OCI-LY7 (cell line): ENCODE measurements at regions not wholly inside any gene's neighbourhood (a gene's known extent, or its start where the extent isn't known, plus 50 kb on each side); places are given as distances from the start of the nearest gene placed in this dataset.
"Not testable (repeated sequence)": the region's sequence is repeated elsewhere in the genome, so short reads cannot be mapped to it uniquely, and the experiment has no call there.

ENCODE experiments used
- BruUV-seq: library from RNA; stranded (reverse); fragments of 400-500 nt; replicated peaks from 2 replicates; lab custom pipeline; 2021; lab: Mats Ljungman, UMichigan
- CTCF ChIA-PET: fragments of 300-600 bp; sonication (Branson Sonifier 250); formaldehyde crosslinking; loops from one replicate; lab custom pipeline; 2022; ENCODE audit warnings: antibody characterized with exemption; ENCODE audit not compliant: unreplicated experiment; lab: Charles Lee
- POLR2A ChIA-PET: fragments of 300-600 bp; sonication (Branson Sonifier 250); formaldehyde crosslinking; loops from one replicate; lab custom pipeline; 2022; ENCODE audit warnings: antibody characterized with exemption; lab: Charles Lee
- DNase-seq: peaks from one replicate; pipeline ENCODE4 v3.0.0-alpha.2; 2015; ENCODE audit warnings: low spot score
- H2AFZ ChIP-seq: fragments of 200-600 bp; sonication (generic), shearing (Covaris generic); 2 replicates; pipeline ENCODE4 v1.6.1; 2014; ENCODE audit warnings: mild to moderate bottlenecking, antibody characterized with exemption, low read length, moderate library complexity
- H3K27ac ChIP-seq: fragments of 200-600 bp; sonication (generic); 2 replicates; pipeline ENCODE4 v1.5.1; 2014; ENCODE audit warnings: mixed run types, low read depth, mild to moderate bottlenecking, moderate library complexity, low read length, inconsistent platforms; ENCODE audit not compliant: poor library complexity, severe bottlenecking
- H3K36me3 ChIP-seq: fragments of 200-600 bp; sonication (generic); 2 replicates; pipeline ENCODE4 v1.6.1; 2014; ENCODE audit warnings: mild to moderate bottlenecking, antibody characterized with exemption, low read length, moderate library complexity, mixed read lengths; ENCODE audit not compliant: insufficient read depth
- H3K4me1 ChIP-seq: fragments of 200-600 bp; sonication (generic); 2 replicates; pipeline ENCODE4 v1.5.1; 2014; ENCODE audit warnings: mild to moderate bottlenecking, low read length; ENCODE audit not compliant: insufficient read depth, poor library complexity, severe bottlenecking
- H3K4me2 ChIP-seq: fragments of 200-600 bp; sonication (generic); 2 replicates; pipeline ENCODE4 v1.6.1; 2014; ENCODE audit warnings: mild to moderate bottlenecking, low read length
- H3K4me3 ChIP-seq: fragments of 200-600 bp; sonication (generic); 2 replicates; pipeline ENCODE4 v1.5.1; 2014; ENCODE audit warnings: mild to moderate bottlenecking, low read depth, low read length; ENCODE audit not compliant: poor library complexity, severe bottlenecking
- H3K79me2 ChIP-seq: fragments of 200-600 bp; sonication (generic); 2 replicates; pipeline ENCODE4 v1.6.1; 2016; ENCODE audit warnings: low read depth, mild to moderate bottlenecking, low read length, moderate library complexity, mixed read lengths; ENCODE audit not compliant: insufficient read depth
- H3K9me2 ChIP-seq: fragments of 200-600 bp; sonication (generic); 2 replicates; pipeline ENCODE4 v1.6.1; 2016; ENCODE audit warnings: mild to moderate bottlenecking, low read length, mixed read lengths; ENCODE audit not compliant: insufficient read depth
- H3K9me3 ChIP-seq: fragments of 200-600 bp; sonication (generic); 2 replicates; pipeline ENCODE4 v1.6.1; 2014; ENCODE audit warnings: mild to moderate bottlenecking, mixed run types, low read length, mixed read lengths
- H4K20me1 ChIP-seq: fragments of 200-600 bp; sonication (generic); 2 replicates; pipeline ENCODE4 v1.6.1; 2014; ENCODE audit warnings: mild to moderate bottlenecking, antibody characterized with exemption, low read length, moderate library complexity, mixed read lengths; ENCODE audit not compliant: insufficient read depth
- EZH2phosphoT487 ChIP-seq: fragments of 200-600 bp; sonication (generic); IDR thresholded peaks from 2 replicates; pipeline ENCODE4 v1.6.1; 2018; ENCODE audit warnings: low read depth, borderline replicate concordance, mild to moderate bottlenecking, mixed run types, antibody characterized with exemption, low read length, moderate library complexity, mixed read lengths
- intact Hi-C: fragments of 100-400 bp; cut with micrococcal nuclease; formaldehyde crosslinking; loops from one replicate; pipeline ENCODE4 v1.10.0; 2022; ENCODE audit not compliant: unreplicated experiment
- TF ChIP-seq, protein P1 (sequence below): fragments of 200-600 bp; sonication (generic); conservative IDR thresholded peaks from 2 replicates; pipeline ENCODE4 v1.5.1; 2014; ENCODE audit warnings: mild to moderate bottlenecking, antibody characterized with exemption, low read length, moderate library complexity, mixed read lengths

DNA sequence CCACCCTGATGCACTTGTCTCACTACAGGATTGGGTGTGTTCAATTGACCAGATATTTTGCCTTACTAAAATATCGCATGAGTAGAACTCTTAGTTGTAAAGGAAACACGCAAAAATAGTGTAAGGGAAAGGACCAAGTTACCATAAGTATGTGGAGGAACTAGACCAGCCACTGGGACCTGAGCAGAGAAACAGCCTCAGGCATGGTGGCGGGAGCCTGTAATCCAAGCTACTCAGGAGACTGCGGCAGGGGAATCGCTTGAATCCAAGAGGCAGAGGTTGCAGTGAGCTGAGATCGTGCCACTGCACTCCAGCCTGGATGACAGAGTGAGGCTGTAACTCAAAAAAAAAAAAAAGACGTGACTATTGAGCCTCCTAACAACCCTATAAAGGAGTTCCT lies 117.9 kb upstream of the SPATA31C2 start:
- no peak overlapping the region for H3K27ac ChIP-seq
- no peak overlapping the region for H2AFZ ChIP-seq
- POLR2A ChIA-PET = interaction anchor here (0.6 kb wide), 1 partner anchor 19 kb away, joined by 3 read pairs; no protein-coding TSS in a partner anchor
- no peak for DNase-seq
- TF ChIP-seq, protein P1, sequence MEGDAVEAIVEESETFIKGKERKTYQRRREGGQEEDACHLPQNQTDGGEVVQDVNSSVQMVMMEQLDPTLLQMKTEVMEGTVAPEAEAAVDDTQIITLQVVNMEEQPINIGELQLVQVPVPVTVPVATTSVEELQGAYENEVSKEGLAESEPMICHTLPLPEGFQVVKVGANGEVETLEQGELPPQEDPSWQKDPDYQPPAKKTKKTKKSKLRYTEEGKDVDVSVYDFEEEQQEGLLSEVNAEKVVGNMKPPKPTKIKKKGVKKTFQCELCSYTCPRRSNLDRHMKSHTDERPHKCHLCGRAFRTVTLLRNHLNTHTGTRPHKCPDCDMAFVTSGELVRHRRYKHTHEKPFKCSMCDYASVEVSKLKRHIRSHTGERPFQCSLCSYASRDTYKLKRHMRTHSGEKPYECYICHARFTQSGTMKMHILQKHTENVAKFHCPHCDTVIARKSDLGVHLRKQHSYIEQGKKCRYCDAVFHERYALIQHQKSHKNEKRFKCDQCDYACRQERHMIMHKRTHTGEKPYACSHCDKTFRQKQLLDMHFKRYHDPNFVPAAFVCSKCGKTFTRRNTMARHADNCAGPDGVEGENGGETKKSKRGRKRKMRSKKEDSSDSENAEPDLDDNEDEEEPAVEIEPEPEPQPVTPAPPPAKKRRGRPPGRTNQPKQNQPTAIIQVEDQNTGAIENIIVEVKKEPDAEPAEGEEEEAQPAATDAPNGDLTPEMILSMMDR = no peak
- TF ChIP-seq EZH2phosphoT487 = no peak
- BruUV-seq = no TSS peak
- no peaks in the 10 kb centered on the region for H3K36me3 ChIP-seq
- intact Hi-C loops = no loop called here
- H3K4me3 ChIP-seq = no peak overlapping the region
- CTCF ChIA-PET = no interaction called here
- no peaks in the 10 kb centered on the region for H4K20me1 ChIP-seq
- no peak overlapping the region for H3K4me2 ChIP-seq
- H3K9me2 ChIP-seq = no peaks in the 10 kb centered on the region
- H3K79me2 ChIP-seq = no peaks in the 10 kb centered on the region
- H3K4me1 ChIP-seq = no peaks in the 10 kb centered on the region
- H3K9me3 ChIP-seq = no peaks in the 10 kb centered on the region

DNA sequence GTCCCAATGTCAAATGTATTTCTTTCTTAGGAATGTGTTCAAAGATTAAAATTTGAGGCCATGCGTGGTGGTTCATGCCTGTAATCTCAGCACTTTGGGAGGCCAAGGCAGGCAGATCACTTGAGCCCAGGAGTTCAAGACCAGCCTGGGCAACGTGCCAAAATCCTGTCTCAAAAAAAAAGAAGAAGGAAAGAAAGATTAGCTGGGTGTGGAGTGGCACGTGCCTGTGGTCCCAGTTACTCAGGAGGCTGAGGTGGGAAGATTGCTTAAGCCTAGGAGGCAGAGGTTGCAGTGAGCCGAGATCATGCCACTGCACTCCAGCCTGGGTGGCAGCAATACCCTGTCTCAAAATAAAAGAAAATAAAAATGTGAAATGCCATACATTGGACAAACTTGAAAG lies 117.5 kb upstream of the SPATA31C2 start:
- DNase-seq, H3K27ac ChIP-seq, H3K36me3 ChIP-seq, H3K4me2 ChIP-seq, BruUV-seq, H3K4me3 ChIP-seq, intact Hi-C loops, H3K4me1 ChIP-seq, H3K79me2 ChIP-seq, H3K9me2 ChIP-seq, CTCF ChIA-PET, H3K9me3 ChIP-seq, H4K20me1 ChIP-seq, H2AFZ ChIP-seq: not testable (repeated sequence)
- POLR2A ChIA-PET = interaction anchor here (0.6 kb wide), 1 partner anchor 19 kb away, joined by 3 read pairs; no protein-coding TSS in a partner anchor

DNA sequence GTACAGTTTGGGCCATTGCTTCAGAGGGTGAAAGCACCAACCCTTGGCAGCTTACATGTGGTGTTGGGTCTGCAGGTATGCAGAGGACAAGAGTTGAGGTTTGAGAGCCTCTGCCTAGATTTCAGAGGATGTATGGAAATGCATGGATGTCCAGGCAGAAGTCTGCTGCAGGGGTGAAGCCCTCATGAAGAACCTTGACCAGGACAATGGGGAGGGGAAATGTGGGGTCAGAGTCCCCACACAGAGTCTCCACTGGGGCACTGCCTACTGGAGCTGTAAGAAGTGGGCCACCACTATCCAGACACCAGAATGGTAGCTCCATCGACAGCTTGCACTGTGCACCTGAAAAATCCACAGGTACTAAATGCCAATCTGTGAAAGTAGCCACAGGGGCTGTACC lies 113.6 kb upstream of the SPATA31C2 start:
- Histone ChIP-seq H3K9me2 (no peaks in the 10 kb centered on the region), H4K20me1 (no peaks in the 10 kb centered on the region), H3K4me3 (no peak overlapping the region), H3K36me3 (no peaks in the 10 kb centered on the region), H3K9me3 (no peaks in the 10 kb centered on the region), H3K79me2 (no peaks in the 10 kb centered on the region), H3K27ac (no peak overlapping the region), H2AFZ (no peak overlapping the region), H3K4me2 (no peak overlapping the region), H3K4me1 (no peaks in the 10 kb centered on the region)
- POLR2A ChIA-PET = no interaction called here
- CTCF ChIA-PET = no interaction called here
- BruUV-seq = no TSS peak
- no peak for TF ChIP-seq EZH2phosphoT487
- TF ChIP-seq, protein P1 = no peak
- no peak for DNase-seq
- intact Hi-C loops = no loop called here
